Stimulated activated CD4-positive, alpha-beta T cell treated with anti-CD3 and anti-CD28 coated beads, Interleukin-15, amount 100 ng/mL, for 1 hour (primary cell): ENCODE measurements at regions not wholly inside any gene's neighbourhood (a gene's known extent, or its start where the extent isn't known, plus 50 kb on each side); places are given as distances from the start of the nearest gene placed in this dataset.
"Not testable (repeated sequence)": the region's sequence is repeated elsewhere in the genome, so short reads cannot be mapped to it uniquely, and the experiment has no call there.

Experiments
- DNase-seq, 2 donors: peaks; one replicate each; pipeline ENCODE4 v3.0.0-alpha.2; 2020; ENCODE audit warnings: low read depth in 1 of 2, low spot score in 1 of 2

DNA sequence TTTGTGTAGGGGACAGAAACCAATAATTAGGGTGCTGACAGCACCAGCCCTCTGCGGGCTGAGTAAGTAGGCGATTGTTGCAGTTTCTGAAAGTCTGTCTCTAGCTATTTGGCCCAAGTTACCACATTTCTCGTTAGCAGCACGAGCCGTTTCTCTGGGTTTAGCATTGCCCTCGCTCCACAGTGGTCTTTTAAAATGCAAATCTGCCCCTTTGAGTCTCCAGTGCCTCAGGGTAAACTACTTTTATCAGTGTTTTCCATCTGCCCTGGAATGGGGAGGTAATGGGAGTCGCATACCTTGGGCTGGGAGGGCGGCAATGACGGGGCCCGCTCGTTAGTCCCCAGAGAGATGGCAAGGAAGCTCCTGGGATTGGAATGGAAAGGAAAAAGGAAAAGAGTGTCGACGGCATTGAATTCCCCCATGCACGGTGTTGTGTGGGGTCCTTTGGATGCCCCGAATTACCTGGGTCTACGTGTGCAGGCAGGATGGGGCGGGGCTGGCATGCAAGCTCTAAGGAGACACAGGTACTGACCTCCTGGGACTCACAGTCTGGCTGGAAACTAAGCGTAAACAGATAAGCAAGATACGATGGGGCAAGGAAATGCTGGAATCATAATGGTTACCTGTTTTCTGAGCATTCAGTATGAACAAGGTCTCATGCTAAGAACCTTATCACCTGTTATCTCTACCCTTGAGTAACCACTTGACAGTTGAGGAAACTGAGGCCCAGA lies 131.8 kb upstream of the MAP1LC3B2 start:
- DNase-seq = no peak

DNA sequence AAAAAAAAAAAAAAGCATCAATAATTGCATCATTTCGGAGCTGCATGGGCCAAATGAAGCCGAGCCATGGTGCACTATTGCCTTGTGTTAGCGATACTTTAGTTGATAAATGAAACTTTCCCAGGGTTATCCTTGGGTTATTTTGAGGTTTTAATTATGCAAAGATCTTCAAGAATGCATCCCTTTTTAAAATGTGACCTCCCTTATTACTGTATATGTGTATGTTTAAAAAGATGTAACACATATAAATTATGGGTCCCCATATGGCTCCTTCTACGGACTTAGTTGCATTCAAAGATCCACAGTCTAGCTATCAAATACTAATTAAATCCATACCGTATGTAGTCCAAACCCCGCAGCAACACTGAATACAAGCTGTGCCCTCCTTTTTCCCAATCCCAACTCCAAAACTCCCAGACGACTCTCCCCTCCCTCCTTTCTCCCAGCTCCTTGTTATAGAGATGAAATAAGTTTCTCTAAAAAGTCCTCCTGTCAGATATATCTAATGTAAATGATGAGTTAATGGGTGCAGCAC lies 129.3 kb upstream of the MAP1LC3B2 start:
- DNase-seq = no peak

DNA sequence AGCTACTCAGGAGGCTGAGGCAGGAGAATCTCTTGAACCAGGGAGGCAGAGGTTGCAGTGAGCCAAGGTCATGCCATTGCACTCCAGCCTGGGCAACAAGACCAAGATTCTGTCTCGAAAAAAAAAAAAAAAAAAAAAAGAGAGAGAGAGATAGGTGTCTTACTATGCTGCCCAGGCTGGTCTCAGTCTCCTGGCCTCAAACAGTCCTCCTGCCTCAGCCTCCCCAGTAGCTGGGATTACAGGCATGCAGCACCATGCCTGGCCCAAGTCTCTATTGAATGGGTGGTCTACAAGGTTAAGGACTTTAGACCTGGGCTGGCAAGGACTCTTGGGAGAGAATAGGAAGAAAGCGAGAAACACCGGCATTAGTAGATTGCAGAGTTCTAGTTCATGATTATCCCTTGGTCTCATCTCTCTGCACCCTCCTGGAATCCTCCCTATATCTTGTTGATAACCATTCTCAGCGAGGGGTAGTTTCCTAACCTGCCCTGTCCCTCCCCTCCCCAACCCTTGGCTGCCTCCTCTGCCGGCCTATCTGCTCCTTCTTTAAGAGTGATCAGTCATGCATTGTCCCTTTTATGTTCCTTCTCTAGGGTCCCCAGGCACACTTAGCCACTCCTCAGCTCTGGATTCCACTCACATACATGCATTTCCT lies 128.1 kb upstream of the MAP1LC3B2 start:
- DNase-seq = no peak

DNA sequence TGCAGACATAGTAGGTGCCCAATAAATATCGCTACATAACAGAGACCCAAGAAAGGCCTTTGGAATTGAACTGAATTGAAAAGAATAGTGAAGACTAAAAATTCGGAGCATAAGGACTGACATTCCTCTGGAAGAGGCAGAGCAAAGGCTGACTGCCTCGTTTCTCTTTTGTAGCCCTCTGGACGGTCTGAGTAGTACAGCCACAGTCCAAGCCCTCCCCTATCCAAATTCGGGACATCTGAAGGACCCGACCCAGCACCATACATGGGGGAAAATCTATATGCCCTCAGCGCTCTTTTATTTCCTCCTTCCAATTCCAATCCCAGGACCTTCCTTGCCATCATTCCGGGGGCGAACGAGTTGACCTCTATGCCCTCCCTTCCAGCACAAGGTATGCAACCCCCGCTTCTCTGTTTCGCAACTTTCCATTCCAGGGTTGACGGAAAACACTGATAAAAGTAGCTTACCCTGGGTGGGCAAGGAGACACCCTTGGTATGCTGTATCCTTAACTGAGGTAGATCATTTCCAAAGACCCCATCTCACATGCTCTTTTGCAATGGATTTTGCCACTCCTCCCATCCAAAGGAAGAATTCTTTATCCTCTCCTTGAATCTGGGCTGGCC lies 127.4 kb upstream of the MAP1LC3B2 start:
- no peak for DNase-seq

DNA sequence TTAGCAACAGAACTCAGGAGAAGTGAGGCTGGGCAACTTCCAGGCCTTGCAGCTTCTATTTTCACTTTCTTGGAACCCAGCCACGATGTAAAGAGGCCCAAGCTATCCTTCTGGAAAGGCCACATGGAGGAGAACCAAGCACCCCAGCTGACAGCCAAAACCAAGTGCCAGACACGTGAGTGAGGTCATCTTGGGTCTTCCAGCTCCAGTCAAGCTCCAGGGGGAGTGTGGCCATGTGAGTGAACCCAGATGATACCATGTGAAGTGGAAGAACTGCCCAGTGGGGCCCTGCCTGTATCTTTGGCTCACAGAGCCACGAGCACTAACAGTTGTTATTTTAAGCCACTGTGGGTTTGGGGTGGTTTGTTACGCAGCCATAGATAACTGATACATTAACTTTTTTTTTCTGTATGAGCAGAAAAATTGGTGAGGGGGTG lies 126.8 kb upstream of the MAP1LC3B2 start:
- no peak for DNase-seq

DNA sequence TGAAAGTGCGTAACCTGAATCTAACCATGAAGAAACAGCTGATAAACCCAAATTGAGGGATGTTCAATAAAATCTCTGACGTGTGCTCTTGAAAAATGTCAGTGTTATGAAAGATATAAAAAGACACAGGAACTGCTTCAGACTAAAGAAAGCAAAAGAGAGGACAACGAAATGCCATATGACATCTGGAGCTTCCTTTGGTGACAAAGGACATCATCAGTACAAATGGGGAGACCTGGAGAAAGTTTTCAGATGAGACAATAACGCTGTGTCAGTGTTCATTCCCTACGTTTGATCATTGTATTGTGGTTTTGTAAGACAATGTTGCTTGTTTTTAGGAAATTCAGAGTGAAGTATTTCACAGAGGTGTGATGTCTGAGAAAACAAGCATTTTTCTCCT lies 125.9 kb upstream of the MAP1LC3B2 start:
- no peak for DNase-seq

DNA sequence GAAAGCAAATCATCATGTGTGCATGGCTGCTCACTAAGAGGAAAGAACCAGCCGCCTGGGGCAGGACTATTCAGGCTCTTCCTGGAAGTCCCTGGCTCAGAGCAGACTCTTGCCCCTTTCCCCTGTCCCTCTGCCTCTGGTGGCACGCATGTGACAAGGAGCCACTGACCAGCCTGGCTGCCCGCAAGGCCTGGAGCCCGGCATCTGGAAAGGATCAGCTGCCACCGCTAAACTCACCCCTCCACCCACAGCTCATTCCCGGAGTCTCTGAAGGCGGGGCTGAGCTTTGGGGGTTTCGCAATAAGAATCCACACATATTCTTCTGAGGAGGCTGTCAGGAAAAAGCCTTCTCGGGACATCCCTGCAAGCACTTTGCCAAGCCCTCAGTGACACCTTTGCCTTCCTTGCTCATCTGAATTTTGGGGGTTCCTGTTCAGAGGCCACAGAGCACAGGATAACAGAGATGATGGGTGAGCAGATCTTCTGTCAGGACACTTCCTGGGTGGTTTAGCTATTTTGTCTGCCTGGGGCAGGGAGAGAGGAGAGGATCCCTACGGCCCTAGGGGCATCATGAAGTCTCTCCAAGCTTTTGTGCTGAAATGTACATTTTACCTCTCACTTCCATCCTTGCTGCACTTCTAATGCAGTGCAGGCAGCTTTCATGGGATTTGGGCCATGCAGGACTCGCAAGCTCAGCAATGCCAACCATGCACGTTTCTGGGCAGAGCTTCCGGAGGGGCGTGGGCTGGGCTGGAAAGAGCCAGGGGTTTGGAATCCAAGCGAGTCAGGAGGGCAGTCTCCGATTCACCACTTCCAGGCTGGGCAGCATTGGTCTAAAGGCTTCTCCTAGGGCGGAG lies 124.8 kb upstream of the MAP1LC3B2 start:
- DNase-seq = no peak

DNA sequence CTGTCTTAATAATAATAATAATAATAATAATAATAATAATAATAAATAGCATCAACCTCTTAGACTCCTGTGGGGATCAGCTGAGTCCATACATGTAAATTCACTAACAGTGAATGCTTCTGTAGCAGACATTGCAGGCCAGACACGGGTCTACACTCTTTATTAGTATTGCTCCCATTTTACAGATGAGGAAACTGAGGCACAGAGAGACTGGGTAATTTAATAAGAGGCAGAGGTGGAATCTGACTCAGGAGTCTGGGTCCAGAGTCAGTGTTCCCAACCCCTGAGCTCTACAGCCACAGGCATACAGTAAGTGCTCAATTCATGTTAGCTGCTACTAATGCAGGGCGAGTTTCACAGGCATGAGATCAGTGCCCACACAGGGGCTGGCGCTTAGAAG lies 123.2 kb upstream of the MAP1LC3B2 start:
- DNase-seq = no peak

DNA sequence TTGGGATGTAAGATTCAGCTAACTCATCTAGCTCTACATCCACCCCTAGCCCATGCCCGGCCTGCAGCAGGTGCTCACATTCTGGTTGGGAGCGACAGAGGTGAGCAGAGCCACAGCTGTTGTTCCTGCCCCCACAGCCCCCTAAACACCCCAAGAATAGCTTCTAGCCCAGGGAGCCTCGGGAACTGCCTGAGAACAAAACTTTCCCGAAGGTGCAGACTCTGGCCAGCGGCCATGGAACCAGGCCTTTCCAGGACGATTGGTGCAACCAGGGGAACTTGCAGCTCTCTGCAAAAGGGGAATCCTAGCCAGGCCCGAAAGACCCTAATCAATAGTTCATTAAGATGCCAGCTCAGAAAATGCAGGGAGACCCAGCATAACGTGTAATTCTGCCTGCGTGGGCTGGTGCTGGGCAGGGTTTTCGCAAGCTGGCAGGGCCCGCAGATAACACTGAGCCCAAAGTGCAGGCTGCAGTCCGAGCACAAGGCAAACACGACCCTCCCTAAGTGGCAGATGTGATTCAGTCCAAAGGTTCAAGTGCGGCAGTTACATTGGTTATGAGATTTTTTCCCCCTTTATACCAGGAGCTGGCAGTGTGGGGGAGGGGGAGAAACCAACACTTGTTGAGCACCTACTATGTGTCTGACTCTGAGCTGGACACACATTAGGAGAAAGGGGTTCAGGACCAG lies 122.5 kb upstream of the MAP1LC3B2 start:
- DNase-seq = no peak

DNA sequence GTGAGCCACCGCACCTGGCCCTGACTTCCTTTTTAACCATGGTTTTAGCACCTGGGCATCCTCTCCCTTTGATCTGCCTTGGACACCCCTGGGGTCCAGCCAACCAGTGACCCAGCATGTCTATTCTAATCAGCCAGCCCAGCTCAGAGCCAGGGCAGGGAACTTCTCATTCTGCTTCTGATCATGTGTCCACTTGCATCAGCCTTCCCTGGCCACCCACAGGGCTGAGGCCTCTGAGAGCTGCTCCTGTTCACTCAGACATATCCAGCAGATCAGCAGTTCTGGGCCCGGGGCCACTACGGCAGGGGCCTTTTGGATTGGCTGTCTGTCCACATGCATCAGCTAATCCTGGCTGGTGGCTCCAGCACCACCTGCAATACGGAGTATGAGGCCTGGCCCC lies 117.9 kb upstream of the MAP1LC3B2 start:
- no peak for DNase-seq

DNA sequence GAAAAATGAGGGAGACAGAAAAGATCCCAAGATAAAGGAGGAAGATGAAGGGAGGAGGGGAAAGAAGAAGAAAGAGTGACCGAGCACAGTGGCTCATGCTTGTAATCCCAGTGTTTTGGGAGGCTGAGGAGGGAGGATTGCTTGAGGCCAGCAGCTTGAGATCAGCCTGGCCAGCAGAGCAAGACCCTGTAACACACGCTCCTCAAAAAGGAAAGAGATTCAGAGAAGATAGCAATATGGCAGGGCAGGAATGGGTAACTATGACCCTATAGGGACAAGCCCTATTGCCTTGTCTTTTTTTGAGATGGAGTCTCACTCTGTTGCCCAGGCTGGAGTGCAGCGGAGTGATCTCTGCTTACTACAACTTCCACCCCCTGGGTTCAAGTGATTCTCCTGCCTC lies 116.9 kb upstream of the MAP1LC3B2 start:
- no peak for DNase-seq

DNA sequence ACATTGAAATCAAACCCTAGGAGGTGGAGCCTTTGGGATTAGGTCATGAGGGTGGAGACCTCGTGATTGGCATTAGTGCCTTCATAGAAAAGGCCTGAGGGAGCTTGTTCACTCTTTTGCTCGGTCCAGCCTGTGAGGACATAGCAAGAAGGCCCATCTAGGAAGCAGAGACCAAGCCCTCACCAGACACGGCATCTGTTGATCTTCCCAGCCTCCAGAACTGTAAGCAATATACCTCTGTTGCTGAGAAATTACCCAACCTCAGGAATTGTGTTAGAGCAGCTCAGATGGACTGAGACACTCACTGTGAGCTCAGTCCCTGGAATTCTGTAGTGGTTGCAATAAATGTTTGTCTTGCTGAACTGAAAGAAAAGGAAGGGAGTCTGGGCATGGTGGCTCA lies 116.2 kb upstream of the MAP1LC3B2 start:
- DNase-seq = no peak

DNA sequence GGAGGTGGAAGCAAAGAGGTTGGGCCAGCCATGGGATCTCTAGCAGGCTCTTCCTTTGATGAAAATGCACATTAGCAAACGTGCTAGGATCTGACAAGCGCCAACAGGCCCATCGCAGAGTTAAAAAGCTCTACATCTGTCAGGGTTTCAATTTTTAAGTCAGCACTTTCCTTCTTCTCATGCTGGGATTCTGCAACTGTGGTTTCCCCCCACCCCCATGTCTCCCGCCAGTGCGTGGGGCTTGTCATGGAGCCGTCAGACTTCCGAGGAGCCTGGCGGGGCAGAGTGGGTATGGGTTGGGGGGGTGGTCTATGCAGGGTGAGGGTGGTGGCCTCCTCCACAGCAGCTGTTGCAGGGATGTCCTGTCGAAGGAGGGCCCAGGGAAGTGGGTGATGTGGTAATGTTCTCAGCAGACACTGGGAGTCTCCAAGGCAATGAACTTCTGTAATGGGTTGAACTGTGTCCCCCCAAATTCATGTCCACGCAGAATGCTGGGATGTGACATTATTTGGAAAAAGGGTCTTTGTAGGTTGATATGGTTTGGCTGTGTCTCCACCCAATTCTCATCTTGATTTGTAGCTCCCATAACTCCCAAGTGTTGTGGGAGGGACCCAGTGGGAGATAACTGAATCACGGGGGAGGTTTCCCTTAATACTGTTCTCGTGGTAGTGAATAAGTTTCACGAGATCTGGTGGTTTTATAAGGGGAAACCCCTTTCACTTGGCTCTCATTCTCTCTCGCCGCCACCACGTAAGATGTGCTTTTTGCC lies 115.2 kb upstream of the MAP1LC3B2 start:
- DNase-seq = no peak

DNA sequence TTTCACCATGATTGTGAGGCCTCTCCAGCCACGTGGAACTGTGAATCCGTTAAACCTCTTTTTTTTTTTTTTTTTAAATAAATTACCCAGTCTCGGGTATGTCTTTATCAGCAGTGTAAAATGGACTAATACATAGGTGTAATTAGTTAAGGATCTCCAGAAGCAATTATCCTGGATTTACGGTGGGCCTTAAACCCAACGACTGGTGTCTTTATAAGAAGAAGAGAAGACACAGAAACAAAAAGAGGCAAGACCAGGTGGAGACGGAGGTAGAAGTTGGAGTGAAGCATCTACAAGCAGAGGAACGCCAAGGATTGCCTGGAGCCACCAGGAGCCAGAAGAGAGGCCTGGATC lies 114.6 kb upstream of the MAP1LC3B2 start:
- no peak for DNase-seq

DNA sequence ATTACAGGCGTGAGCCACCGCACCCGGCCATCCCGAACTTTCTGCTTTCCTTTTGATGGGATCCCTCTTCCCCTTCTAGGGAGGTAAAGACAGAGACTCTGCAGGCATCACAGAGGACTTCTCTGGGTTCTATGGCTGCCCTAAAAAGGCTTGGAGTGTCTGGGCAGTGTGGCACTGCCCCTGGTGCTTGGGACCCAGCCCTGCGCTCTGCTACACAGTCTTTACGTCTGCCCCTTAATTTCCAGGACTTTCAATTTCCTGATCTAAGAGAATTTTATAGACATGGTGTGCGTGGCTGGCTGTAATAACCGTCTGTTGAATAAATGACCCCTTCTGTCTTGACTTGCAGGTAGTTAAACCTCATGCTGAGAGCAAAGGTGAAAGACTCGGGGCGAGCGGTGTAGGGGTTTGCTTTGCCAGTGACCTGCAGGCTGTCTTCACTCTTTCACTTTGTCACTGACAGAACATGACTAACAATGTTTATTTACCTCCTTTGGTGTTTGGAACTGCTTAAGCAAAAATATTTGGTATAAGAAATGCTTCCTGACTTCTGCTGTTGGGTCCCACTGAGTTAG lies 110.9 kb upstream of the MAP1LC3B2 start:
- DNase-seq = no peak

DNA sequence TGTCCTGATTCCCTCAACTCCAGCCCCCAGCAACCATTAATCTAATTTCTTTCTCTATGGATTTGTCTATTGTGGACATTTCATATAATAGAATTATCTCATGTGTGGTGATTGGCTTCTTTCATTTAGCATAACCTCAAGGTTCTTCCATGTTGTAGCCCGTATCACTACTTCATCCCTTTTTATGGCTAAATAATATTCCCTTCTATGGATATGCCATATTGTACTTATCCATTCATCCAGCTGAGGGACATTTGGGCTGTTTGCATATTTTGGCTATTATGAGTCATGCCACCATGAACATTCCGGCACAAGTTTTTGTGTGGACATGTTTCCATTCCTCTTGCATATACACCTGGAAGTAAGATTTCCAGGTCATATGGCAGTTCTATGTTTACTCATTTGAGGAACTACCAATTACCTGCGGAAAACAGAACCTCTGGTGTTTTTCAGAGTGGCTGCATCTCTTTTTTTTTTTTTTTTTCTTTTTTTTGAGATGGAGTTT lies 108.7 kb upstream of the MAP1LC3B2 start:
- no peak for DNase-seq

DNA sequence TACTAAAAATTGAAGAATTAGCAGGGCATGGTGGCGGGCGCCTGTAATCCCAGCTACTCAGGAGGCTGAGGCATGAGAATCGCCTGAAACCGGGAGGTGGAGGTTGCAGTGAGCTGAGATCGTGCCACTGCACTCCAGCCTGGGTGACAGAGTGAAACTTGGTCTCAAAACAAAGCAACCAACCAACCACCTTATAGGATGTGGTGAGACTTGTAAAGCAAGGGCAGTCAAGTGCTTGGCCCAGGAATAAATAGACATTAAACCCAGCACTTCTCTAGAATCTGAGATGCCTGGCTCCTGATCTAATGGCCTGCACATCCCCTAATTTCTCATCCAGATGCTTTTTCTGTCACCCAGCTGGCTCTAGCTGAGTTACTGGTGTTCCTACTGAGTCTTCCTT lies 106.2 kb upstream of the MAP1LC3B2 start:
- DNase-seq = not testable (repeated sequence)

DNA sequence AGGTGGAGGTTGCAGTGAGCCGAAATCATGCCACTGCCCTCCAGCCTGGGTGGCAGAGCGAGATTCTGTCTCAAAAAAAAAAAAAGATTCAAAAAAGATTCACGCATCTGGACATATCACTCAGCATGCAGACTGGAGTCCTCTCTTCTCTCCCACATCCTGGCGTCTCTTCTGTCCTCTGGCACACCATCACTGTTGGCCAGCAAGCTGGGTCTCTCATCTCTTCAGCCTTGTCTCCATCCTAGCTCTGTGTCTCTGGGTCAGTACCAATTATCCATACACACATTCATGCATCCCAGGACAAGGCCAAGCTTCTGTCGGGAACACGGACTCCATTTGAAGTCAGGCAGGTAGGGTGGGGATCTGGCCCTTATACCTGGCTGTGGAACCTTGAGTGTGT lies 105.5 kb upstream of the MAP1LC3B2 start:
- no peak for DNase-seq

DNA sequence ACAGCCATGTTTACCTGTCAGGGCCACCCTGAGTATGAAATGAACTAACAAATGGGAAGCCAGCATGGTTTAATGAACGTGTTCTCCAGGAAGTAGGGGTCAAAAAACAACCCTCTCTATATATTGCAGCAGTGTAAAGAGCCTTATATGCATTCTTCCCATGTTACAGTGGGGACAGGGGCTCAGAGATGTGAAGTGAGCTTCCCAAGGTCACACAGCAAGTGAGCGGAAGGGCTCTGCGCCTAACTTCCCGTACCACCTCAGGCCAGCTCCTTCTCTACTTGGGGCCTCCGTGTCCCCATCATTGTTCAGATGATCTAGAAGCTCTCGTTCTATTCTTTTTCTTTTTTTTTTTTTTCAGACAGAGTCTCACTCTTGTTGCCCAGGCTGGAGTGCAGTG lies 105.1 kb upstream of the MAP1LC3B2 start:
- no peak for DNase-seq
